Upper lobe of left lung (tissue), 4 donors: ENCODE measurements at regions not wholly inside any gene's neighbourhood (a gene's known extent, or its start where the extent isn't known, plus 50 kb on each side); places are given as distances from the start of the nearest gene placed in this dataset.

Experiments used
- CTCF ChIP-seq, 6 experiments: fragments of 450-650 bp in 4 of 6; fragments of 200-600 bp in 2 of 6; sonication (generic) in 2 of 6; IDR thresholded peaks; one replicate each; pipeline ENCODE4 v1.5.1; 2016 to 2019; ENCODE audit warnings: antibody characterized with exemption in 6 of 6
- EP300 ChIP-seq, 4 donors: sonication (generic); formaldehyde crosslinking; IDR thresholded peaks; one replicate each; pipeline ENCODE4 v1.5.1; 2017; ENCODE audit warnings: antibody characterized with exemption in 4 of 4, control low read depth in 2 of 4
- POLR2A ChIP-seq, 4 donors: fragments of 450-650 bp; IDR thresholded peaks; one replicate each; pipeline ENCODE4 v1.5.1; 2016 to 2017; ENCODE audit warnings: antibody characterized with exemption in 4 of 4, mild to moderate bottlenecking in 2 of 4

- TF ChIP-seq CTCF (IDR thresholded peaks at IDR 0.05) = no peak
- no peak for TF ChIP-seq EP300 (IDR thresholded peaks at IDR 0.05)
- no peak for TF ChIP-seq POLR2A (IDR thresholded peaks at IDR 0.05)
Measured at GRCh38 chr18:34971313-34971712, 69.9 kb upstream of the MAPRE2 start.
